SK-N-SH (cell line): ENCODE measurements at regions not wholly inside any gene's neighbourhood (a gene's known extent, or its start where the extent isn't known, plus 50 kb on each side); places are given as distances from the start of the nearest gene placed in this dataset.

ENCODE experiments used
- CTCF ChIA-PET: fragments of 300-600, 350-600 bp; formaldehyde crosslinking; extraction: SDS; loops from one replicate; lab custom pipeline; 2021; lab: Yijun Ruan, JAX
- POLR2A ChIA-PET: fragments of 350-600 bp; sonication (Branson Sonifier 250); formaldehyde crosslinking; extraction: SDS; loops from one replicate; lab custom pipeline; 2020; ENCODE audit warnings: antibody characterized with exemption, inconsistent platforms; lab: Yijun Ruan, JAX
- DNase-seq: peaks from one replicate; pipeline ENCODE4 v3.0.0; 2012
- H2AFZ ChIP-seq: fragments of 200-600 bp; sonication (generic); 2 replicates; pipeline ENCODE4 v1.8.1; 2016; ENCODE audit warnings: antibody characterized with exemption, mild to moderate bottlenecking, low read depth
- H3F3A ChIP-seq: fragments of 200-600 bp; sonication (generic); replicated peaks from 2 replicates; pipeline ENCODE3; 2016; ENCODE audit warnings: antibody characterized with exemption, mild to moderate bottlenecking; ENCODE audit not compliant: insufficient read depth
- H3K27ac ChIP-seq, 2 experiments: fragments of 200-500 bp in 1 of 2; fragments of 200-600 bp in 1 of 2; sonication (Bioruptor generic) in 1 of 2; sonication (generic), shearing (Covaris generic) in 1 of 2; 2 replicates each; pipeline versions ENCODE4 v1.5.1 to v1.6.1; 2014 to 2016; ENCODE audit warnings: low read depth in 2 of 2, inconsistent platforms in 1 of 2, low read length in 1 of 2, mild to moderate bottlenecking in 1 of 2, mixed read lengths in 1 of 2
- H3K27me3 ChIP-seq: fragments of 200-600 bp; sonication (generic), shearing (Covaris generic); 2 replicates; pipeline ENCODE4 v1.6.1; 2016; ENCODE audit warnings: mixed run types; ENCODE audit not compliant: insufficient read depth
- H3K36me3 ChIP-seq, 2 experiments: fragments of 200-500 bp in 1 of 2; fragments of 200-600 bp in 1 of 2; sonication (Bioruptor generic) in 1 of 2; sonication (generic) in 1 of 2; replicated peaks in 1 of 2; 2 replicates each; pipeline versions ENCODE3 to v1.5.1; 2014 to 2016; ENCODE audit warnings: low read length in 1 of 2, mild to moderate bottlenecking in 1 of 2; ENCODE audit not compliant: insufficient read depth in 2 of 2, control insufficient read depth in 1 of 2
- H3K4me1 ChIP-seq, 2 experiments: fragments of 200-500 bp in 1 of 2; fragments of 200-600 bp in 1 of 2; sonication (Bioruptor generic) in 1 of 2; sonication (generic), shearing (Covaris generic) in 1 of 2; 2 replicates each; pipeline versions ENCODE4 v1.5.1 to v1.6.1; 2014 to 2016; ENCODE audit warnings: low read depth in 1 of 2, low read length in 1 of 2, mixed run types in 1 of 2; ENCODE audit not compliant: insufficient read depth in 2 of 2, control insufficient read depth in 1 of 2
- H3K4me2 ChIP-seq: fragments of 200-600 bp; sonication (generic), shearing (Covaris generic); 2 replicates; pipeline ENCODE4 v1.6.1; 2017; ENCODE audit warnings: mixed run types
- H3K4me3 ChIP-seq, 2 experiments: fragments of 200-500 bp in 1 of 2; fragments of 200-600 bp in 1 of 2; sonication (Bioruptor generic) in 1 of 2; sonication (generic), shearing (Covaris generic) in 1 of 2; 2 replicates each; pipeline versions ENCODE4 v1.5.1 to v1.8.1; 2014 to 2016; ENCODE audit warnings: low read depth in 2 of 2, inconsistent platforms in 1 of 2, low read length in 1 of 2, mild to moderate bottlenecking in 1 of 2, mixed read lengths in 1 of 2, moderate library complexity in 1 of 2
- H3K79me2 ChIP-seq: fragments of 200-600 bp; sonication (generic); 2 replicates; pipeline ENCODE4 v1.8.1; 2017; ENCODE audit warnings: mild to moderate bottlenecking; ENCODE audit not compliant: insufficient read depth
- H3K9ac ChIP-seq: fragments of 200-600 bp; sonication (generic); 2 replicates; pipeline ENCODE4 v1.6.1; 2017; ENCODE audit warnings: mixed run types
- H3K9me2 ChIP-seq: fragments of 200-600 bp; sonication (generic); 2 replicates; pipeline ENCODE4 v1.6.1; 2017; ENCODE audit warnings: mixed run types
- H3K9me3 ChIP-seq: fragments of 200-600 bp; sonication (generic); 2 replicates; pipeline ENCODE4 v1.6.1; 2017; ENCODE audit warnings: mixed run types, mild to moderate bottlenecking, moderate library complexity
- H4K20me1 ChIP-seq: fragments of 200-600 bp; sonication (generic); 2 replicates; pipeline ENCODE4 v1.6.1; 2017; ENCODE audit warnings: mild to moderate bottlenecking, mixed run types; ENCODE audit not compliant: insufficient read depth
- CTCF ChIP-seq: fragments of 200-600 bp; sonication (generic); IDR thresholded peaks from 2 replicates; pipeline ENCODE4 v1.6.1; 2017; ENCODE audit warnings: antibody characterized with exemption, mild to moderate bottlenecking, moderate library complexity
- ELF1 ChIP-seq: IDR thresholded peaks from 2 replicates; pipeline ENCODE4 v1.4.0; 2012
- EP300 ChIP-seq, 2 experiments: IDR thresholded peaks; 2 replicates each; pipeline versions ENCODE4 v1.4.0 to v1.6.1; 2012; ENCODE audit warnings: borderline replicate concordance in 1 of 2, low read depth in 1 of 2, low read length in 1 of 2
- GATA2 ChIP-seq: sonication (generic); formaldehyde crosslinking; IDR thresholded peaks from 2 replicates; pipeline ENCODE4 v1.5.0; 2020; ENCODE audit warnings: mild to moderate bottlenecking, missing genetic modification reagents
- IRF3 ChIP-seq: fragments of 150-350 bp; IDR thresholded peaks from 2 replicates; pipeline ENCODE4 v1.6.1; 2016; ENCODE audit warnings: mild to moderate bottlenecking, low read depth, low read length
- MXI1 ChIP-seq: IDR thresholded peaks from 2 replicates; pipeline ENCODE4 v1.6.1; 2012; ENCODE audit warnings: mild to moderate bottlenecking, low read depth, low read length, improper control_type of control experiment
- POLR2AphosphoS5 ChIP-seq: IDR thresholded peaks from 2 replicates; pipeline ENCODE4 v1.6.1; 2012; ENCODE audit warnings: low read depth, low read length
- RXRA ChIP-seq: IDR thresholded peaks from 2 replicates; pipeline ENCODE4 v1.4.0; 2012; ENCODE audit warnings: low read depth, mild to moderate bottlenecking, borderline replicate concordance
- TAF1 ChIP-seq: IDR thresholded peaks from 2 replicates; pipeline ENCODE4 v1.6.1; 2012; ENCODE audit warnings: low read depth, mild to moderate bottlenecking, low read length, moderate library complexity, borderline replicate concordance
- USF1 ChIP-seq: IDR thresholded peaks from 2 replicates; pipeline ENCODE4 v1.4.0; 2012; ENCODE audit warnings: low read depth, borderline replicate concordance
- USF2 ChIP-seq: fragments of 150-350 bp; IDR thresholded peaks from 2 replicates; pipeline ENCODE4 v1.6.1; 2017; ENCODE audit warnings: antibody characterized with exemption, low read length, low read depth, borderline replicate concordance
- ZBTB33 ChIP-seq: IDR thresholded peaks from 2 replicates; pipeline ENCODE4 v1.4.0; 2012; ENCODE audit warnings: low read depth, borderline replicate concordance
- WGBS: methylation state at CpG from one replicate; pipeline ENCODE4 v1.1.6; 2017; ENCODE audit warnings: low lambda C conversion rate; 5-methylcytosine and 5-hydroxymethylcytosine counted together

- CTCF ChIA-PET, result no interaction called here
- H3K4me2 ChIP-seq, result no peak overlapping the region
- no peaks in the 10 kb centered on the region for H4K20me1 ChIP-seq
- no peaks in the 10 kb centered on the region for H3K9me2 ChIP-seq
- no peak for DNase-seq
- H3K9me3 ChIP-seq, result no peaks in the 10 kb centered on the region
- no peaks in the 10 kb centered on the region for H3K79me2 ChIP-seq
- WGBS, result 60% methylated on average over 4 of the region's 4 CpGs
- TF ChIP-seq MXI1 (no peak), CTCF (no peak), USF2 (no peak), ZBTB33 (no peak), ELF1 (no peak), IRF3 (no peak), USF1 (no peak), EP300 (IDR thresholded peaks at IDR 0.05; ENCODE audit: borderline replicate concordance in 1 of 2, low read depth in 1 of 2, low read length in 1 of 2) (no peak), TAF1 (no peak), GATA2 (no peak), RXRA (no peak), POLR2AphosphoS5 (no peak)
- no peak overlapping the region for H2AFZ ChIP-seq
- no peak overlapping the region for H3K4me3 ChIP-seq
- no peaks in the 10 kb centered on the region for H3K27me3 ChIP-seq
- POLR2A ChIA-PET, result no interaction called here
- no peak overlapping the region for H3K27ac ChIP-seq
- H3F3A ChIP-seq, result no peaks in the 10 kb centered on the region
- no peaks in the 10 kb centered on the region for H3K36me3 ChIP-seq
- H3K9ac ChIP-seq, result no peak overlapping the region
- H3K4me1 ChIP-seq, result no peaks in the 10 kb centered on the region
These were observed 599.8 kb downstream of the ADGRL2 start for GRCh38 chr1:82400521-82400920.
